AG04450 (cell line): ENCODE measurements at regions not wholly inside any gene's neighbourhood (a gene's known extent, or its start where the extent isn't known, plus 50 kb on each side); places are given as distances from the start of the nearest gene placed in this dataset.

Experiments
- CTCF ChIA-PET: fragments of 300-600, 350-600 bp; formaldehyde crosslinking; extraction: SDS; loops from one replicate; lab custom pipeline; 2022; ENCODE audit warnings: antibody characterized with exemption, inconsistent platforms; lab: Charles Lee
- POLR2A ChIA-PET: fragments of 350-600 bp; formaldehyde crosslinking; extraction: SDS; loops from one replicate; lab custom pipeline; 2021; ENCODE audit warnings: antibody characterized with exemption, inconsistent platforms; lab: Yijun Ruan, JAX
- DNase-seq: peaks from one replicate; pipeline ENCODE4 v3.0.0-alpha.2; 2011; ENCODE audit warnings: low read depth, low spot score
- H3K27ac ChIP-seq: one replicate; pipeline ENCODE4 v1.5.1; 2012; ENCODE audit warnings: low read depth, low read length, control low read depth
- H3K27me3 ChIP-seq: one replicate; pipeline ENCODE4 v1.6.0; 2012; ENCODE audit warnings: low read length; ENCODE audit not compliant: control insufficient read depth, insufficient read depth
- H3K4me3 ChIP-seq: 2 replicates; pipeline ENCODE4 v1.5.1; 2011; ENCODE audit warnings: mild to moderate bottlenecking, low read depth, low read length, control low read depth
- H3K9me3 ChIP-seq: 2 replicates; pipeline ENCODE4 v1.5.1; 2012; ENCODE audit warnings: low read length; ENCODE audit not compliant: control insufficient read depth, insufficient read depth
- TF ChIP-seq, protein P1 (sequence below): IDR thresholded peaks from 2 replicates; pipeline ENCODE4 v1.5.1; 2011; ENCODE audit warnings: low read depth, low read length, control low read depth, inconsistent platforms

DNA sequence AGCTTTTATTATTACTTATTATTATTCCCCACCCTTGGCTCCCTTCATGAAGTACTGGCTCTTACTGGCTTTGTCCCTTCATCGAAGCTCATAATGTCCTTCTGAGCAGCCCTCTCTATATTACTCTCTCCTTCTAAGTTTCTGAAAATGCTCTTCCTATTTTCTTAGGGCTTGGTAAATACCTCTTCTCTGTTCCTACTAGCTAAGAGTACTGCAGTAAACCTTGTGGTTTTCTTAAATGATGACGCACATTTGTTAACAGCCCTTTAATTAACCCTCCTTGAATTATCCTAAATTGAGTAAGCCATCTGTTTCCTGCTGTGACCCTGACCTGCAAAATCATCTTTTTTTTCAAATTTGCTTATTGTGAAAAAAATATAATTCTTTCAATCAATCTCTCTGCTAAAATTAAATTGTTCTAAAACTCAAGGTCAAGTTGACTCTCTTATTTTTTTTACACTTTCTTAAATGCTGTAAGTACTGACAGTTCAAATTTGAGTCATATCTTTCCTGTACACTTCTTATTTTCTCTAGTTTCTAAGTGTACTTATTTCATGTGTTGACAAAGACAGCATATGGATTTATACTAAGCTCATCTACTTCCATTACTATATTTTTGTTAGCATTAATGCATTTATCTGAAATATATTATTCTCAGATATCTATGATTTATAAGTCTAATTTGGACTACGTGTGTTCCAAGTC lies 148.9 kb downstream of the ADAM29 start:
- ChIA-PET CTCF (no interaction called here), POLR2A (no interaction called here)
- Histone ChIP-seq H3K4me3 (no peak overlapping the region), H3K27me3 (no peaks in the 10 kb centered on the region), H3K27ac (no peak overlapping the region), H3K9me3 (peaks cover 7% of the 10 kb centered on the region)
- TF ChIP-seq, protein P1, sequence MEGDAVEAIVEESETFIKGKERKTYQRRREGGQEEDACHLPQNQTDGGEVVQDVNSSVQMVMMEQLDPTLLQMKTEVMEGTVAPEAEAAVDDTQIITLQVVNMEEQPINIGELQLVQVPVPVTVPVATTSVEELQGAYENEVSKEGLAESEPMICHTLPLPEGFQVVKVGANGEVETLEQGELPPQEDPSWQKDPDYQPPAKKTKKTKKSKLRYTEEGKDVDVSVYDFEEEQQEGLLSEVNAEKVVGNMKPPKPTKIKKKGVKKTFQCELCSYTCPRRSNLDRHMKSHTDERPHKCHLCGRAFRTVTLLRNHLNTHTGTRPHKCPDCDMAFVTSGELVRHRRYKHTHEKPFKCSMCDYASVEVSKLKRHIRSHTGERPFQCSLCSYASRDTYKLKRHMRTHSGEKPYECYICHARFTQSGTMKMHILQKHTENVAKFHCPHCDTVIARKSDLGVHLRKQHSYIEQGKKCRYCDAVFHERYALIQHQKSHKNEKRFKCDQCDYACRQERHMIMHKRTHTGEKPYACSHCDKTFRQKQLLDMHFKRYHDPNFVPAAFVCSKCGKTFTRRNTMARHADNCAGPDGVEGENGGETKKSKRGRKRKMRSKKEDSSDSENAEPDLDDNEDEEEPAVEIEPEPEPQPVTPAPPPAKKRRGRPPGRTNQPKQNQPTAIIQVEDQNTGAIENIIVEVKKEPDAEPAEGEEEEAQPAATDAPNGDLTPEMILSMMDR, result no peak
- no peak for DNase-seq

DNA sequence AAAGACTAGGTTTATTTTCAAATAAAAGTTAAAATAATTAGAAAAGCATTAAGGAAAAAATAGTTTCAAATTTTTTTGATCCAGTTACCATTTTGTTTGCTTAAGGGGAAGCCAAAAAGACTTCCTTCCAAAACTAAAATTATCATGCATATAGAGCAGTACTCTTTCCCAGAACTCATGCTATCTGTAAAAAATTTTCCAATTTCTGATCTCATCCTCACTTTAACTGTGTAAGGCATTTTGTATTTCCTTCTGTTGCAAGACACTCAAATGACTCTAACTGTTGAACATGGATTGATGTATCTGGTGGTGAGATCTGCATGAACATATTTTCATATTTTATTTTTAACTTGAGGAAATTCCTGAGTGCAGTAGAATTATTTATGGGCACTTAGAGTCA lies 150.1 kb downstream of the ADAM29 start:
- Histone ChIP-seq H3K27me3 (no peaks in the 10 kb centered on the region), H3K9me3 (no peaks in the 10 kb centered on the region; the same call in 1 of the 2 replicates), H3K27ac (no peak overlapping the region), H3K4me3 (no peak overlapping the region)
- CTCF ChIA-PET, result no interaction called here
- TF ChIP-seq, protein P1, result no peak
- POLR2A ChIA-PET, result no interaction called here
- no peak for DNase-seq

DNA sequence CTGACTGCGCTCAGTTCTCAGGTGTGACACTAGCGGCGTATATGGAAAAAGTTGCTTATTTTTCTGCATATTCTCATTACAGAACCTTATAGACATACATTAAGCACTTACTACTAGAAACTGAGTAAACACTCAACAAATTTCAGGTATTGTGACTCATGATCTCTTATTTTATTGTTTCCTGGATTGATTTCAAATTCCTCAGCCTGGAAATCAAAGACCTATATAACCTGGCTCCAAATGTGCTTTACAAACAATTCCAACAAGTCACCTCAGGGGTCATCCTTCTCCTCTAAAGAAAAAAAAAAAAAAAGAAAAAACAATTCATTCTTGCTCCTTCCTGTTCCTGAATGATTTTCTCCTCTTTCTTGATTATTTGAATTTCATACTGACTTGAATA lies 152.3 kb downstream of the ADAM29 start:
- ChIA-PET CTCF (no interaction called here), POLR2A (no interaction called here)
- no peaks in the 10 kb centered on the region; the same call in 1 of the 2 replicates for H3K9me3 ChIP-seq
- H3K27me3 ChIP-seq, result no peaks in the 10 kb centered on the region
- TF ChIP-seq, protein P1, result no peak
- no peak overlapping the region for H3K4me3 ChIP-seq
- H3K27ac ChIP-seq, result no peak overlapping the region
- no peak for DNase-seq

DNA sequence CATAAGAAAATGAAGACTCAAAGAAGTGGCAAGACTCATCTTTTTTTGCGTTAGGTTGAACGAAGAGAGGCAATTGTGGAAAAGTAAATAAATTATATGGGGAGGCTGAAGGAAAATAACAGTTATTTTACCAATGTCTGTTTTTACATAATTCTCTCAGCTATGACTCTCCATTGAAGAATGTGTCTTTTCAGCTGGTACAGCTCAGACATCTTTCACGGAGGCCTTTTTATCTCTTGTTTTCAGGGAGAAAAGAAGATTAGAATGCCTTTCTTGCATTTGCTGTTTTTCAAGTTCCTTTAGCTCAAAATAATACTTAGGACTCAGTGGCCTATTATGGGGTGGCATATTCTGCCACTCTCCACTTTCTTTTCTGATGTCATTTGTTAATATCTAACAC lies 153.0 kb downstream of the ADAM29 start:
- DNase-seq, result no peak
- ChIA-PET CTCF (no interaction called here), POLR2A (no interaction called here)
- H3K4me3 ChIP-seq, result no peak overlapping the region
- no peaks in the 10 kb centered on the region for H3K27me3 ChIP-seq
- TF ChIP-seq, protein P1, result no peak
- H3K9me3 ChIP-seq, result no peaks in the 10 kb centered on the region; the same call in 1 of the 2 replicates
- no peak overlapping the region for H3K27ac ChIP-seq

DNA sequence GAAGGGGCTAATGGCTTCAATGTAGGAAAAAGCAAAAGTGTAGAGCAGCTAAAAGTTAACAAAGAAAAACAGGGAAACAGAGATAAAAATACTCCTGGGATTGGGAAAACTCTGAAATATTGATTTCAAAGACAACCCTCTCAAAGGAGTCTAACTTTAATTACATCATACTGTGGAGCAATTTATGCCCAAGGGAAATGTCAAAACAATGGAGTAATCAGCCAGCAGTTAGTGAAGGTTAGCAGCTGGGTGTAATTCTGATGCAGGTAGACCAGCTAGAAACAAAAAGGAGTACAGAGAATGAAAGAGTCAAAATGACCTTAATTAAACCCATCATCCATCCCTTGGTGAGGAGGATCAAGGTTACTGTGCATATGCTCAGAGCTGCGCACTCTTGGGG lies 169.0 kb downstream of the ADAM29 start:
- H3K27me3 ChIP-seq, result no peaks in the 10 kb centered on the region
- TF ChIP-seq, protein P1, result no peak
- H3K9me3 ChIP-seq, result peaks cover 15% of the 10 kb centered on the region
- CTCF ChIA-PET, result no interaction called here
- POLR2A ChIA-PET, result no interaction called here
- no peak overlapping the region for H3K27ac ChIP-seq
- no peak for DNase-seq
- no peak overlapping the region for H3K4me3 ChIP-seq
